Upper lobe of left lung (tissue), 4 donors: ENCODE measurements at regions not wholly inside any gene's neighbourhood (a gene's known extent, or its start where the extent isn't known, plus 50 kb on each side); places are given as distances from the start of the nearest gene placed in this dataset.

Experiments
- CTCF ChIP-seq, 6 experiments: fragments of 450-650 bp in 4 of 6; fragments of 200-600 bp in 2 of 6; sonication (generic) in 2 of 6; IDR thresholded peaks; one replicate each; pipeline ENCODE4 v1.5.1; 2016 to 2019; ENCODE audit warnings: antibody characterized with exemption in 6 of 6
- EP300 ChIP-seq, 4 donors: sonication (generic); formaldehyde crosslinking; IDR thresholded peaks; one replicate each; pipeline ENCODE4 v1.5.1; 2017; ENCODE audit warnings: antibody characterized with exemption in 4 of 4, control low read depth in 2 of 4
- POLR2A ChIP-seq, 4 donors: fragments of 450-650 bp; IDR thresholded peaks; one replicate each; pipeline ENCODE4 v1.5.1; 2016 to 2017; ENCODE audit warnings: antibody characterized with exemption in 4 of 4, mild to moderate bottlenecking in 2 of 4
- POLR2AphosphoS5 ChIP-seq, 2 donors: sonication (generic); formaldehyde crosslinking; IDR thresholded peaks; one replicate each; pipeline ENCODE4 v1.5.1; 2017; ENCODE audit warnings: antibody characterized with exemption in 2 of 2

DNA sequence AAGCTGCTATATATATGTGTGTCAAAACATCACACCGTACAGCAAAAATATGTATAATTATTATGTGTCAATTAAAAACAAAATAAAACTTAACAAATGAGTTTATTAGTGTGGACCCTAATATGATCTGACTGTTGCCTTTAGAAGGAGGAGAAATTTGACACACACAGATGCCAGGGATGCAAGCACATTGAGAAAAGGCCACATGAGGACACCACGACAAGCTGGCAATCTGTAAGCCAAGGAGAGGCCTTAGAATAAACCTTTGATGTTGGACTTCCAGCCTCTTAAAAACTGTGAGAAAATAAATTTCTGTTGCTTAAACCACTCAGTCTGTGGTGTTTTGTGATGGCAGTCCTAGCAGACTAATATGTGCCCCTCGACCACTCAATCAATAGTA, 214.7 kb downstream of the KCNS3 start:
- TF ChIP-seq CTCF (IDR thresholded peaks at IDR 0.05) = no peak
- no peak for TF ChIP-seq POLR2A (IDR thresholded peaks at IDR 0.05)
- no peak for TF ChIP-seq EP300 (IDR thresholded peaks at IDR 0.05)
- no peak for TF ChIP-seq POLR2AphosphoS5 (IDR thresholded peaks at IDR 0.05)
